ENCODE measurements at regions not wholly inside any gene's neighbourhood (a gene's known extent, or its start where the extent isn't known, plus 50 kb on each side); places are given as distances from the start of the nearest gene placed in this dataset.
A peak's percentile ranks its signal among the peaks of the same experiment; 100 is the strongest.

DNA sequence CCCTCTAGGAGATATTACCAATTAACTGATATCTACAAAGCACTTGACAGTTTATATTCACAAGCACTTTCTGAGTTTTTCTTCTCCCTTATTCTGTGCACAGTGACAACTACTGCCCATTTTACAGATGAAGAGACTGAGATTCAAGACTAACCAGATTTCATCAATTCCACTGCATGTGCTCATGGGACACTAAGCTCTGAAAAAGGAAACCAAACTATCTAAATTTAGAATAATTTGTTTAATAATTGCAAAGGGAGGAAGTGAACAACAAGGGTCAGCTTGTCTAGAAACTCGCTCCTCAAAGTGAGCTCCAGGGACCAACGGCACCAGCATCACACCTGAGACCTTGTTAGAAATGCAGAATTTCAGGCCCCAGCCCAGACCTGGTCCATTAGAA is 50.8 kb upstream of the MYLIP start:
- FAIRE-seq (peak; percentile 91), DNase-seq (ENCODE audit: extremely low spot score, insufficient read length, low read depth) (peak; percentile 14)

DNA sequence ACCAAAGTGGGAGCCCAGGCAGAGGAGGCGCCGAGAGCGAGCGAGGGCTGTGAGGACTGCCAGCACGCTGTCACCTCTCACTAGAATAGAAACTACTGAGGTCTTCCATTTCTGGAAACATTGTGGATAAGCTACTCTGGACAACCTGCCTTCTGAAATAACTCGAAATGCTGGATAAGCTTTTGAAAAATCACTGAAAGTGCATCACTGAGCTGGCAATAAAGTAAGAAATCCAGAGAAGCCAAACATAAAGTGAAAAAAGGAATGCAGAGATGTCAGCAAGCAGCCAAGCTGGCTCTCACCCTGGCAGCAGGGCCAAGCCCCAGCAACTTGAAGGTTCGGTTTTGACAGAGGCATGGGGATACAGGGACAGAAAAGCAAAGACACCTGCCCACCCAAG is 59.2 kb upstream of the MYLIP start:
- DNase-seq (ENCODE audit: extremely low spot score, insufficient read length, low read depth): no peak
- no peak for FAIRE-seq

DNA sequence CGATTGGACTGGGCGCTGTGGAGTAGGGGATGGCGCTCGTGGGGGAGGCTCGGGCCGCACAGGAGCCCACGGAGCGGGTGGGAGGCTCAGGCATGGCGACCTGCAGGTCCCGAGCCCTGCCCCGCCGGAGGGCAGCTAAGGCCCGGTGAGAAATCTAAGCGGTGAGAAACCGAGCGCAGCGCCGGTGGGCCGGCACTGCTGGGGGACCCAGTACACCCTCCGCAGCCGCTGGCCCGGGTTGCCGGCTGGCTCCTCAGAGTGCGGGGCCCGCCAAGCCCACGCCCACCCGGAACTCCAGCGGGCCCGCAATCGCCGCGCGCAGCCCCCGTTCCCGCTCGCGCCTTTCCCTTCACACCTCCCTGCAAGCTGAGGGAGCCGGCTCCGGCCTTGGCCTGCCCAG is 59.7 kb upstream of the MYLIP start:
- FAIRE-seq: no peak
- DNase-seq (ENCODE audit: extremely low spot score, insufficient read length, low read depth): no peak

DNA sequence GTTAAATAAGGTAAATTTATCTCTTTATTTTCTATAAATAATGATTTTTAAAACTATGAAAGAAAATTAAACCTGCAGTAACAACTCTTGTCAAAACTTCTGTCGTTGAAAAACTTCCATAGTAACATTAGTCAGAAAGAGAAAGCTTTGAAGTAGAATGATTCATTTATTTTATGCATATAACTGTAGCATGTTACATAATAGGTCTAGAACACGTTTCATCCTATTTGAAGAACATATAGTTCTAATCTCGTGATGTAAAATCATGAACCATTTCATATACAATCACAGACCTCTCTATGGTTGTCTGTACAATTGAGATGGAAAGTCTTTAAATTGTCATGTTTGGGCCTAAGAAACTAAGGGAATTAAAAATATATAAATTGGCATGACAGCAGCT is 61.3 kb upstream of the MYLIP start:
- DNase-seq (ENCODE audit: extremely low spot score, insufficient read length, low read depth) (no peak), FAIRE-seq (no peak)

DNA sequence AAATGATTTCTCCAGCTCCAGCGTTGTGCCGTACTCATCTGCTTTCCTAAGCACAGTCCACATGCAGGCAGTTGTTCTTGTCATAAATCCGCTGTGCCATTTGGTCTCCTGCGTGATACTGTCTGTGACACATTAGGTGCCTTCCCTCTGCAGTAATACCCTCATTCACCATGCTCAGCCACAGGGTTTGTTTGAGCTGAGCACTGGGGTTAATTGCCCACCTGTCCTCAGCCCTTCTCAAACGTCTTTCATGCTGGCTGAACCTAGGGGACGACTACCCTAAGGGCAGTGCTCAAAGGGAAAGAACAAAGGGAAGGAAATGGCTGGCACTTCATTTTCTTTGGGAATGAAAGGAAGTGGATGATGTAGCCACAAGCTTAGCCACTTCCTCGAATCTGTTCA is 64.2 kb upstream of the MYLIP start:
- DNase-seq (ENCODE audit: extremely low spot score, insufficient read length, low read depth): no peak
- FAIRE-seq: no peak

DNA sequence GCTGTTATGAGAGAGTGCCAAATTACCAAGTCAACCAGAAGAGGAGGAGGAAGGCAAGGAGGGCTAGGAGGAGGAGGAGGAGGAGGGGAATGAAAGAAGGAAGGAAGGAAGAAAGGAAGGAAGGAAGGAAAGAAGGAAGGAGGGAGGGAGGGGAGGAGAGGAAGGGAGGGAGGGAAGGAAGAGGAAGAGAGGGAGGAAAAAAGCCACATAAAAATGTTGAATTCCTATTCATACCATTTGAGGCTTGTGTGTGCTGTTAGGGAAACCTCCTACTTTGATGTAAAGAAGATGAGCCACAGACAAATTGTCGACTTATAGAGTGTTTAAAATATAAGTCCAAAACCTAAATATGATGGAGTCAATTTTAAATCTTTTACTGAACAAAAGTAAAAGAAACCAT is 65.3 kb upstream of the MYLIP start:
- FAIRE-seq: no peak
- DNase-seq (ENCODE audit: extremely low spot score, insufficient read length, low read depth): no peak

DNA sequence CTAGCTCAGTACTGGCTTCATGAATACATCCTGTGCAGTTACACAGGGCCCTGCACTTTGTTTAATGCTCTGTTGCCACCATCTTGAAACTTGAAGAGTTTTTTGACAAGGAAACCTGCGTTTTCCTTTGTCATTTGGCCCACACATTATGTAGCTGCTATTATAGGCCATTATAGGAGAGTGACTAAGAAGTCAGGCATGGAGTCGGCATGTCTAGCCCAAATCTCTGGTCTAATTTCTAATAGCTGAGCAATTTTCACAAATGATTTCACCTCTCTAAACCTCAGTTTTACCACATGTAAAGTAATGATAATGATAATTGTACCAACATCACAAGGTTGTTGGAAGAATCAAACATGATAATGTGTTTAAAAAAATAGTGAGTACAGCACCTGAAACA is 67.1 kb upstream of the MYLIP start:
- FAIRE-seq (no peak), DNase-seq (ENCODE audit: extremely low spot score, insufficient read length, low read depth) (no peak)

DNA sequence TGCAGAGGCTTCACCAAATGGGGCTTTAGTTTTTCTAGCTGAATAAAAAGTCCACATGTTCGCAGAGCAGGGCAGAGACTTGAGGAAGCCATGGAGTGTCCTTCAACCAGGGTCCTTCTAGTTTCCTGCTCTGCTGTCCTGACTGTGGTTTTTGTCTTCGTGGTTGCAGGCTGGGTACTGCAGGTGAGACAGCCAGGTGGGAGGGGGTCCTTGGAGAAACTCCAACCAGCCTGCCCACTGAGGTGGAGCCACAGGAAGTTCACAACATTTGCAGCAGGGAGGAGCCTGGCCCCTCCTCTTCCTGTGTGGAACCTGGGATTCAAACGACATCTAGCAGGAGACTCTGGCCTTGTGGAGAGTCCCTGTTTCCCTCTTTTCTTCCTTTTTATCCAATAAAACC is 68.8 kb upstream of the MYLIP start:
- FAIRE-seq: no peak
- no peak for DNase-seq (ENCODE audit: extremely low spot score, insufficient read length, low read depth)

DNA sequence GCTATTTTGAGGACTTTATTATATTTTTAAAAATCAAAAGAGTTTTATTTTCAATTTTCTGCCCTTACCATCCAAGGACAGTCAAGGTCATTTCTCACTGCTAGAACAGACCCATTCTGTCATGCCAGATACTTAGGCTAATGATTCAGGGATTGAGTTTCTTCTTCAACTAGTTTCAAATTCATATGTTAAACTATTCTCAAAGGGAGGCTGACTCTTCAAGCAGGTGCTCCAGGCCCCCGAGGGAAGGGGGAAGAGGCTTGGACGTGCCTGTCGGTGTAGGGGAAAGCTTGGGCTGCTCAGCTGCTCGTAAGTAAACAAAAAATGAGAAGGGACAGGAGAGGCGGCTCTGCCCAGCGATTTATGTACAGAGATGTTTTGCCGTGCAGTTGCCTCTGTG is 69.4 kb upstream of the MYLIP start:
- DNase-seq (ENCODE audit: extremely low spot score, insufficient read length, low read depth) (no peak), FAIRE-seq (no peak)

DNA sequence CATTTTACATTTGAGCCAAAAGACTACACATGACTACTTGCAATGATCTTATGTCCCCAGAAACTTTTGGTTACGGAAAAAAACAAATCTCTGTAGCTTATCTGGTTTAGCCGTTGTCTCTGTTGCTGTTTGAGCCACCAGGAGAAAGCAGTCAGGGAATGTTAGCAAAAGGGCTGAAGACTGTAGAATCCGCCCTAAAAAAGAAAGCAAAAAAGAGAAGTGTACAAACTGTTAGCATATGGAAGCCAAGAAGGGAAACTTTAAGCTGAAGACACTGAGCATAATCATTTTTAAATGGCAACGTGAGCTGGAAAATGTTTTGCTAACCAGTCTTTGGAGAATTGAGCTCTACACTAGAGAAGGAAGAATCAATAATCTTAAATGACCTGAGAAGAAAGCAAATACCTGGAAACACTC is 69.9 kb upstream of the MYLIP start:
- peak; percentile 26 for FAIRE-seq
- DNase-seq (ENCODE audit: extremely low spot score, insufficient read length, low read depth): no peak

DNA sequence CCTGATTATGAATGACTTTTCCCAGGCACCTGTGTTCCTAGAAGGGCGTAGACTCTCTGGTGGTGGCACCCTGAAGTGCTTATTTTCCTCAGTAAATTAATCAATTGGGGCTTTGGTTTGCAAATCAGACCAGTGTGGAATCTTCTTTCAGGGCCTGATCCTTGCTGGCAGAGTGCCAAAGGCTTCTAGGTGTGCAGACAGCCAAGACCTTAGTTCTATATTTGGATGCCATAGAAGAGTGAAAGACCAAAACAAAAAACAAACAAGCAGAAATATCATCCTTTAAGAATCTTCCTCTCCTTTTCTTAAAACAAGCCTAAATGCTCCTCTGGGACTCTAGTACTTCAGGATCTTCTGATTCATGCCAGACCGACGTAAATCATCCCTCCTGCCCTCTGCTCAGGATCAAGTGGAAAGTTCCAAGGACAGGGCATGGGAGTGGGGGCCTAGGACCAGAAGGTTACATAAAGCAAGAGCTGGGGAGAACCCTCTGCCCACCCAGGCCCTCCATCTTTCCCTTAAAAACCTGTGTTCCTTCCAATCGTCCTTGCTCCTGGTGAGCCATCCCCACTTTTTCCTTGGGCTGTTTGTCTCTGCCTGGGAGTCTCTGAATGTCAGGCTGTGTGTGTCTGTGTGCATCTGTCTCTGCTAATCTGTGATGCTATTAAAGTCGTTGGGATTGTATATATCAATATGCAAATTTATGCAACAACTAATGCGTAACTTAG is 70.5 kb upstream of the MYLIP start:
- DNase-seq (ENCODE audit: extremely low spot score, insufficient read length, low read depth) (no peak), FAIRE-seq (no peak)

DNA sequence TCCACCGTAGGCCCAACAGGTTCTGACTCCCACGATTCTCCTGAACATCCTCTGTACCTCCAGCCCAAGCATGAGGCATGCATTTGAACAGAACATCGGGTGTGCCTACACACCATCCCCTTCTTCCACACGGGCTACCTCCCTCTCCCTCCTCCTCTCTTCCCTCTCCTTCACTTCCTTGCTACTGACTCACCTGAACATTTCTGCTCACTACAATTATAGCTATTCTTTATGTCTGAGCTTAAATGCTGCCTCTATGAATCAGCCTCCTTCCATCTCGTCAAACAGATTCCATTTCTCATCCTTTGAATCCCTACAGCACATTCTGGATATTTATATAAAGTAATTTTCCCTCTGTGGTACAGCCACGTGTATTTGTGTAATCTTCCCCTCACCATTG is 71.4 kb upstream of the MYLIP start:
- FAIRE-seq: no peak

DNA sequence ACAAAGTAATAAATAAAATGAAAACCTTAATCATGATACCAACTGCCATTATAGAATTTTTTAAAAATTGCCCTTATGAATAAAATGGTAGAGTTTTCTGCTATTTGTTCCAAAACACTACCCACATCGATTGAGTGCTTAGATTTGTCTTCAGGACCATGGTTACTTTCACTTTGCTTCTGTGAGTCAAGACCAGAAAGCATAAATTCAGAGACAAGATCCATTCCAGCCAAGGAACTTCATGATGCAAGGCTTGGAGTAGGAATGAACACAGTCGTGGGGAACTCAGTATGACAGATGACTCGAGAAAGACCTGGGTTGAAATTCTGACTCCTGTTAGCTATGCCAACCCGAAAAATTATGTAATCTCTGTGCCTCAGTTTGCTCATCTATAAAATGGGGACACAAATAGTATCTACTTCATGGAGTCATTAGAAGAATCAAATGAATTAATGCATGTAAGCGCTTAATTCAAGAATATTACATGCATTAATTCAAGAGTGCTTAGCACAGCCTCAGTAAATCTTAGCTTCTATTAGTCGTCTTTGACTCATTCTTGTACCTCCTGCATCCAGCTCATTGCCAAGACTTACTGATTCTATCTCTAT is 72.5 kb upstream of the MYLIP start:
- peak; percentile 67 for FAIRE-seq
- DNase-seq (ENCODE audit: extremely low spot score, insufficient read length, low read depth): no peak

More for the DNA sequence above, 71.4 kb upstream of the MYLIP start:
- no peak for DNase-seq (ENCODE audit: extremely low spot score, insufficient read length, low read depth)

DNA sequence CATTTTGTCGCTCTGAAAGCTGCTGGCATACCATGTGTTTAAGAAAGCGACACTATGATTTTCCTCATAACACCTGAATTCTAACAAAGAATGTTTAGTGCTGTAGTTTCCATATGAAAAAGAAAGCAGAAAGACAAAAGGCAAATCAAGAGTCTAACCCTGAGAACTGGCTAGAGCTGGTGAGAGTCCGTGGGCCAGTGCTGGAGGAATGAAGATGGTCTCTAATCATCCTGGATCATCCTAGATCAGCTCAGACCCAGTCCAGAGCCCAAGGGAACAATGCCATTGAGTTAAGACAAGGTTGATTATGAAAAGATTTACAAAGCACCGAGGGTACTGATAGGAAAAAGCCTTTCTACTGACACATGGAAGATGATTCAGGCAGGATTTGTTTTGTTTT is 73.0 kb upstream of the MYLIP start:
- DNase-seq (ENCODE audit: extremely low spot score, insufficient read length, low read depth) (no peak), FAIRE-seq (peak; percentile 21)

DNA sequence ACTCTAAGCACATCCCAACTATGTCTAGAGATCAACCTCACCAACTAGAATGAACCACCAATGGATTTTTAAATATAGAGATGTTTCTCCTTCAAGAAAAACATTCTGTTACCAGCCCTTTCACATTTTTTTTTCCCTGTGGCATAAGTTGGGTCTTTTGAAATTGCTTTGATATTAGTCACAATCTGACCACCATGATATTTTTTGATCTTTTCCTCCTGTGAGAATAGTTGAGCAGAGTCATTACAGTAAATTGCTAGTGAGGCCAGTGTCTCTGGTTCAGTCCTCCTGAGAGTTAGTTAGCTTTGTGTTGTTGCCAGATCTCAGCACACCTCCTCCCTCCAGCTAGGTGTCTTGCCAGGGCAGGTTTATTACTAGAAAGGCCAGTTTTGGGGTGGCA is 79.7 kb upstream of the MYLIP start:
- FAIRE-seq: no peak
- DNase-seq (ENCODE audit: extremely low spot score, insufficient read length, low read depth): no peak

DNA sequence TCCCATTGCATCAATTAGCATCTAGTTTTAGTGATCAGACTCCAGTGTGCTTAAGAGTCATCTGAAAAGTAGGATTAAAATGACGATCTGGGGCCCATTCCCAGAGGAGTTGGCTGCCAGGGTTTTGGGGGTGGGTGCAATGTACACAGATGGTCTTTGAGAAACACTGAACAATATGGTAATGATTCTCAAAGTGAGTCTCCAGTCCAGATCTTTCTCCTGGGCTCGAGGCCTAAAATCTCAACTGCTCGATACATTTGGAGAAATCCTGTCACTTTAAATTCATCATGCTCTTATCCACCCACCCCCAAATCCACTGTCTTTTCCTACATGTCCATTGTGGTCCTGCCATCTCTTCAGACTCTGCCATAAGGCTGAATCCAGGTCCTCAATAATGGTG is 80.7 kb upstream of the MYLIP start:
- FAIRE-seq: peak; percentile 39
- no peak for DNase-seq (ENCODE audit: extremely low spot score, insufficient read length, low read depth)

DNA sequence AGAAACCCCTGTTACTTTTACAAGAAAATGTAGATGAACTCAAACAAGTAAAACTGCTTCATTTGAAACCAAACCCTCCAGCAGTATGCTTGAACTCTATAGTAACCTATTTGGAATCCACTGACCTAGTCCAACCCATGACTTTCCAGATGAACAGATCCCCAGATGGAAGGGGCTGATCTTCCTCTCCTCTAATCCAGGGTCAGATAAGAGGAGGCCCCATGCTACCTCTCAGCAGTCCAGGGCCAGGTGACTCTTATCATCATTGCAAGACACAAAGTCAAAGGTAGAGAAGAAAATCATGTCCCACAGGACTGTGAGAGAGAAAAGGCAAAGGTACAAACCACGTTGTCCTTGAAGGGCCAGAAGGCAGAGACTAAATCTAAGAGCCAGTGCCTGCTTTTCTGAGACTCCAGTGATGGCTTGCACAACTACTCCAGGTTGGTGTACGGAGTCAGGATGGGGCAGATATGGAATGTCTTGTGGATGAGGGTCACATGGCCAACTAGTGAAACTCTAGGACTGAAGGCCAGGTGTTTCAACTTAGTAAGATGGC is 81.4 kb upstream of the MYLIP start:
- DNase-seq (ENCODE audit: extremely low spot score, insufficient read length, low read depth) (no peak), FAIRE-seq (no peak)

DNA sequence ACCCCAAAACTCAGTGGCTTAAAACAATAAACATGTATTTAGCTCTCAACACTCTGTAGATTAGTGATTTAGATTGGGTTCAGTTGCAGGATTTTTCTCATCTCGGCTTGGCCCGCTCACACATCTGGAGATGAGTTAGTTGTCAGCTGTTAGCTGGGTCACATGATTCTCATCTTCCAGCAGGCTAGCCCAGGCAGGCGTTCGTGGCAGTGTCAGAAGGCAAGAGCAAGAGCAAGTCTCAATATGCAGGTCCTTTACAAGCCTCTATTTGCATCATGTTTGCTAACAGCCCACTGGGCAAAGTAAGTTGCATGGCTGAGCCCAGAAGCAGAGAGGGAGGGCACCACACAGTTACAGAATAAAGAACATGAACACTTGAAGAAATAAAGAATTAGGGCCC is 83.6 kb upstream of the MYLIP start:
- DNase-seq (ENCODE audit: extremely low spot score, insufficient read length, low read depth): no peak
- FAIRE-seq: no peak

DNA sequence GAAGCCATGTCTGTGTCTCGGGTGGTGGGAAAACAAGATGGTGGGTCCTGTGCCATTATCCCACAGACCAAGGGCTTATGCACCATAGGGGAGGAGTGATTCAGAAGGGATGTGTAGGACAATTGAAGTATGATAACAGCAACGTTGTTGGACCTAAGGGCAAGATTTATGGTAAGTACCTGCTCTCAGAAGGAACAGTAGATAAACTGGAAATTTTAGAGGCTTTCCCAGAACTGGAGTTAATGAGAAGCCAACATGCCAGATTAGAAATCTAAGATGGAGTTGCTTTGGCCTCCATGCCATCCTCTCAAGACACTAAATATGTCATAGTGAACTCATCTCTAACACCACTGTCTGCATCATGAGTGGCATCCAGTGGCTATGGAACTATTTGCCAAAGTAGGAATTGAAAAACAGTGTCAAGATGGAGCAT is 84.7 kb upstream of the MYLIP start:
- DNase-seq (ENCODE audit: extremely low spot score, insufficient read length, low read depth): no peak
- FAIRE-seq: no peak

DNA sequence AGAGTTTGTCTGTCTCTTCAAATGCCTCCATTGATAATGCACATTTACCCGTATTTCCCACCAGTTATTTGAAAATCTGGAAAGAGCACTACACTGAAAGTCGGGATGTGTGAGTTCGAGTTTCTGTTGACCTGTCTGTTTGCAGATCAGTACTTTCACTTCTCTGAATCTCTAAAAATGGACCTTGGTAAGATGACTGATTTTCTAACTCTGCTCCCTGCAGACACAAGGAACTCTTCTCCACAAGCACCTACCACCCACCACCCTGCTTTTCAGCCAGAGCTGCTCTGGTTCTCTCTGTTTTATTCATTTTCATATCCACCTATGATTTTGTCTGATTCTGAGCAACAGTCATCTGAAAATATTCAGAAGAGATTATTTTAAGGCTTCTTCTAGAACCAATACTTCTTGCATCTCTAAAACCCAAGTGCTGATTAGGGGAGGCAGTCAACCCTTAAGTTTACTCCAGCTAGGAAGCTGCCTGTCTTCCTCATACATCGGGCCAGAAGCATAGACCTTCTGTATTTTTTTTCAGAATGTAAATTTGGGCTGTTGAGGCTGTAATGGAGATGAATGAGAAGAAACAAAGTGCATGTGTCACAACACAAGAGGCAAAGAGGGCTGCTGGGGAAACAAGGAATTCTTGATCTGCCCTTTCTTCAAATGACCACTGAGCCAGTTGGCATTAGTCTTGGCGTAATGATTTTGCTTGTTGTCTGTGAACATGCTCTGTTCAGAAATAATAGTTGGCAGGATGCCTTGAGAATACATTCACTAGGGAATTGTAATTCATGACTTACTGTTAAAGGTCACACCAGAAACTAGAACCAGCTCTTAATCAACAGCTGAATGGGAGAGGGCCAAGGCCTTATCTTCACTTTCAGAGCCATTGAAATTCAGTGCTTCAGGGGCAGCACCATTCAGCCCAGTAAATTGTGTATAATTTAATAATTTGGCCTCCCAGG is 85.4 kb upstream of the MYLIP start:
- DNase-seq (ENCODE audit: extremely low spot score, insufficient read length, low read depth) (no peak), FAIRE-seq (peak; percentile 91)

DNA sequence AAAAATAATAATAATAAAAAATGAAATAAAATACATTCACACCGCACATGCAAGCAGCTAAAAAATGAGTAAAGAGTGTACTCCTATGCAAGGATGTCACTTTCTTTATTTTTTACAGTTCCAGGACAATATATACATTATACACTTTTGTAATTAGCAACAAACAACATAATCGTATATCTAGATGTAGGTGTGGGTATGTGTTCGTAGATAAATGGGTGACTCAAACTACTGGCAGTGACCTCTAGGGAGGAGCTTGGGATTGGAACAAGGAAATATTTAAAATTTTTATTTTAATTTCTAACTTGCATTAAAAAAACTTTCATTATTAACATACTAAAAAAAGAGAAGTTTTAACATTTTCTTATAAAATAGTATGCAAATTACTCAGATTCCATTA is 86.1 kb upstream of the MYLIP start:
- no peak for DNase-seq (ENCODE audit: extremely low spot score, insufficient read length, low read depth)
- FAIRE-seq: no peak
